ENCODE measurements at regions not wholly inside any gene's neighbourhood (a gene's known extent, or its start where the extent isn't known, plus 50 kb on each side); places are given as distances from the start of the nearest gene placed in this dataset.

DNA sequence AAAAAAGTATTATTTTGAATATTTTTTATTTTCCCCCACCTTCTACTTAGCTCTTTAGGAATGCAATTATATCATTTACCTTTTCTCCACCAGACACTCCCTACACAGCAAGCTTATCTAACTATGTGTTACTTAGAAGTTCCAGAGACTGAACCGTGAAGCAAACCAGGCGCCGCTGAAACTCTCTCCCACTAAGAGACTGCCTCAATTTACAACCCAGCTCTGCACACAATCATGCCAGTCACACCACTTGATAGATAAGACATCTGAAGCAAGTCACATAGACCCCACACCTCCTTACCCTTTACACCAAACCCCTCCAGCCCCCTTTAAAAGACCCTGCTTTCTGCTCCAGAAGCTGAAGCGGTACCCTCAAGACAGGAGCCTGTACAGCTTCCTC lies 245.5 kb downstream of the S1PR1 start:
- Histone ChIP-seq H3K4me3 (ENCODE audit: extremely low read depth in 1 of 4, insufficient read depth in 2 of 4, low read depth in 3 of 4, low read length in 4 of 4) (no peak overlapping the region), H4K8ac (ENCODE audit: extremely low read depth, insufficient read depth, low read length) (no peak overlapping the region), H3K27ac (ENCODE audit: low read depth, low read length) (no peak overlapping the region), H3K4me2 (ENCODE audit: insufficient read depth in 1 of 2, low read depth in 2 of 2, low read length in 2 of 2) (no peak overlapping the region), H3K79me1 (ENCODE audit: low read depth, low read length) (no peaks in the 10 kb centered on the region), H3K23me2 (ENCODE audit: low read depth, low read length) (no peaks in the 10 kb centered on the region), H3K56ac (replicated peaks; ENCODE audit: insufficient read length, low read depth, low read length) (no peak overlapping the region), H3K14ac (ENCODE audit: insufficient read length) (no peak overlapping the region), H3K27me3 (replicated peaks in 1 of 4; ENCODE audit: control insufficient read depth in 3 of 4, extremely low read depth in 1 of 4, insufficient read depth in 3 of 4, low read length in 3 of 4) (no peaks in the 10 kb centered on the region), H2BK20ac (ENCODE audit: low read length) (no peak overlapping the region), H4K20me1 (replicated peaks in 1 of 2; ENCODE audit: control insufficient read depth in 1 of 2, insufficient read depth in 2 of 2, low read length in 2 of 2) (no peaks in the 10 kb centered on the region), H2AFZ (ENCODE audit: low read length) (no peak overlapping the region), H3K18ac (ENCODE audit: extremely low read depth, low read length) (no peak overlapping the region), H4K91ac (replicated peaks; ENCODE audit: insufficient read length, low read length) (no peak overlapping the region), H3K9me3 (ENCODE audit: insufficient read depth in 2 of 2, low read depth in 1 of 2, low read length in 1 of 2) (no peaks in the 10 kb centered on the region), H3K23ac (ENCODE audit: insufficient read length) (no peak overlapping the region), H3K4ac (replicated peaks; ENCODE audit: insufficient read length, low read depth, low read length) (no peak overlapping the region), H2AK5ac (ENCODE audit: low read depth, low read length) (no peak overlapping the region), H4K5ac (ENCODE audit: insufficient read length, low read depth, low read length) (no peak overlapping the region), H2BK5ac (ENCODE audit: low read depth, low read length) (no peak overlapping the region), H3K36me3 (ENCODE audit: control insufficient read depth in 2 of 4, insufficient read depth in 4 of 4, low read length in 3 of 4) (no peaks in the 10 kb centered on the region), H3K9ac (replicated peaks in 1 of 4; ENCODE audit: extremely low read depth in 1 of 4, low read depth in 3 of 4, low read length in 3 of 4) (no peak overlapping the region), H2BK15ac (ENCODE audit: low read length) (no peak overlapping the region), H3K4me1 (replicated peaks in 1 of 4; ENCODE audit: control insufficient read depth in 3 of 4, insufficient read depth in 4 of 4, low read length in 3 of 4) (peaks cover 0 to 7% (median 0%) of the 10 kb centered on the region in 4 experiments; a peak in 2 of 7 replicates), H2BK120ac (replicated peaks; ENCODE audit: low read depth, low read length) (no peak overlapping the region), H3K79me2 (ENCODE audit: control insufficient read depth in 1 of 2, insufficient read depth in 2 of 2, low read length in 2 of 2) (no peaks in the 10 kb centered on the region), H2BK12ac (ENCODE audit: low read depth, low read length) (no peak overlapping the region)
- no peak for DNase-seq (ENCODE audit: low read depth in 1 of 2, low spot score in 2 of 2)
- ChIA-PET POLR2A (ENCODE audit: partially characterized antibody) (no interaction called here), CTCF (ENCODE audit: partially characterized antibody) (interaction anchor here (0.7 to 4.7 kb wide), 3 partner anchors 7 to 24 kb away, joined by 3 to 34 read pairs (median 5); no protein-coding TSS in a partner anchor)
- no peak for FAIRE-seq
- 98% methylated on average over 4 of the region's 4 CpGs; no CpG with 5 or more reads in 1 of the 2 experiments for WGBS, 2 experiments (ENCODE audit: extremely low coverage in 1 of 2, insufficient coverage in 1 of 2, insufficient read length in 1 of 2, insufficient replicate concordance in 2 of 2, low coverage in 1 of 2, low lambda C conversion rate in 2 of 2, missing lambda C conversion rate in 1 of 2)
- TF ChIP-seq TCF12 (IDR thresholded peaks at IDR 0.05; ENCODE audit: low read depth, low read length) (no peak), NRF1 (IDR thresholded peaks at IDR 0.05; ENCODE audit: low read depth, low read length) (no peak), GTF2F1 (IDR thresholded peaks at IDR 0.05; ENCODE audit: borderline replicate concordance, low read depth, low read length) (no peak), KDM1A (IDR thresholded peaks at IDR 0.05; ENCODE audit: borderline replicate concordance, low read length) (no peak), SIRT6 (IDR thresholded peaks at IDR 0.05; ENCODE audit: low read length) (no peak), FOSL1 (IDR thresholded peaks at IDR 0.05; ENCODE audit: insufficient read depth, low read depth, low read length) (no peak), EP300 (IDR thresholded peaks at IDR 0.05; ENCODE audit: borderline replicate concordance in 1 of 2, low read depth in 2 of 2, low read length in 2 of 2) (no peak), SIX5 (IDR thresholded peaks at IDR 0.05; ENCODE audit: low read depth, low read length) (no peak), POLR2AphosphoS5 (IDR thresholded peaks at IDR 0.05; ENCODE audit: low read depth, low read length) (no peak), CBX5 (IDR thresholded peaks at IDR 0.05; ENCODE audit: low read depth, low read length) (no peak), SP1 (IDR thresholded peaks at IDR 0.05; ENCODE audit: low read depth, low read length) (no peak), NANOG (IDR thresholded peaks at IDR 0.05; ENCODE audit: insufficient read depth, low read depth, low read length, poor library complexity, severe bottlenecking) (no peak), RFX5 (IDR thresholded peaks at IDR 0.05; ENCODE audit: borderline replicate concordance, low read depth, low read length) (no peak)
- TF ChIP-seq, protein P1, sequence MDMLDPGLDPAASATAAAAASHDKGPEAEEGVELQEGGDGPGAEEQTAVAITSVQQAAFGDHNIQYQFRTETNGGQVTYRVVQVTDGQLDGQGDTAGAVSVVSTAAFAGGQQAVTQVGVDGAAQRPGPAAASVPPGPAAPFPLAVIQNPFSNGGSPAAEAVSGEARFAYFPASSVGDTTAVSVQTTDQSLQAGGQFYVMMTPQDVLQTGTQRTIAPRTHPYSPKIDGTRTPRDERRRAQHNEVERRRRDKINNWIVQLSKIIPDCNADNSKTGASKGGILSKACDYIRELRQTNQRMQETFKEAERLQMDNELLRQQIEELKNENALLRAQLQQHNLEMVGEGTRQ (IDR thresholded peaks at IDR 0.05; ENCODE audit: low read length), result no peak
